Astrocyte (in vitro differentiated cells and primary cell): ENCODE measurements at regions not wholly inside any gene's neighbourhood (a gene's known extent, or its start where the extent isn't known, plus 50 kb on each side); places are given as distances from the start of the nearest gene placed in this dataset.

Source experiments
- DNase-seq: peaks from one replicate; pipeline ENCODE4 v3.0.0-alpha.2; 2010; ENCODE audit warnings: low read depth
- FAIRE-seq: peaks from 2 replicates; lab custom pipeline; 2011; peaks lifted over from hg19 to GRCh38; lab: Jason Lieb, UNC
- H2AFZ ChIP-seq: 2 replicates; pipeline ENCODE4 v1.6.0; 2012; ENCODE audit warnings: low read depth, low read length, inconsistent platforms
- H3K27ac ChIP-seq: 2 replicates; pipeline ENCODE4 v1.5.1; 2011; ENCODE audit warnings: low read depth, low read length, inconsistent platforms
- H3K27me3 ChIP-seq: 2 replicates; pipeline ENCODE4 v1.6.0; 2011; ENCODE audit warnings: low read length, inconsistent platforms; ENCODE audit not compliant: insufficient read depth
- H3K36me3 ChIP-seq: 2 replicates; pipeline ENCODE4 v1.5.1; 2011; ENCODE audit warnings: low read length, inconsistent platforms; ENCODE audit not compliant: insufficient read depth
- H3K4me1 ChIP-seq: 2 replicates; pipeline ENCODE4 v1.5.1; 2011; ENCODE audit warnings: low read length, inconsistent platforms; ENCODE audit not compliant: insufficient read depth
- H3K4me2 ChIP-seq: 2 replicates; pipeline ENCODE4 v1.6.0; 2012; ENCODE audit warnings: low read length, inconsistent platforms
- H3K4me3 ChIP-seq: 2 replicates; pipeline ENCODE4 v1.5.1; 2011; ENCODE audit warnings: low read depth, mild to moderate bottlenecking, low read length, inconsistent platforms; ENCODE audit not compliant: insufficient read depth
- H3K79me2 ChIP-seq: 2 replicates; pipeline ENCODE4 v1.6.0; 2012; ENCODE audit warnings: mild to moderate bottlenecking, low read length, inconsistent platforms; ENCODE audit not compliant: insufficient read depth
- H3K9ac ChIP-seq: 2 replicates; pipeline ENCODE4 v1.6.0; 2012; ENCODE audit warnings: mild to moderate bottlenecking, low read length, inconsistent platforms
- H3K9me3 ChIP-seq: 2 replicates; pipeline ENCODE4 v1.5.1; 2012; ENCODE audit warnings: low read depth, mild to moderate bottlenecking, low read length, inconsistent platforms; ENCODE audit not compliant: insufficient read depth
- H4K20me1 ChIP-seq: 2 replicates; pipeline ENCODE4 v1.6.0; 2012; ENCODE audit warnings: low read length, inconsistent platforms; ENCODE audit not compliant: insufficient read depth
- H3K27ac Mint-ChIP-seq: one replicate; pipeline ENCODE4 v1.8.0; 2021; ENCODE audit warnings: mild to moderate bottlenecking, mixed read lengths; ENCODE audit not compliant: unreplicated experiment
- H3K27me3 Mint-ChIP-seq: one replicate; pipeline ENCODE4 v1.8.0; 2021; ENCODE audit warnings: low read depth, mixed read lengths; ENCODE audit not compliant: unreplicated experiment
- H3K36me3 Mint-ChIP-seq: one replicate; pipeline ENCODE4 v1.8.0; 2021; ENCODE audit warnings: low read depth, mixed read lengths; ENCODE audit not compliant: unreplicated experiment
- H3K4me1 Mint-ChIP-seq: one replicate; pipeline ENCODE4 v1.8.0; 2021; ENCODE audit warnings: low read depth, mixed read lengths; ENCODE audit not compliant: unreplicated experiment
- H3K4me3 Mint-ChIP-seq: one replicate; pipeline ENCODE4 v1.8.0; 2021; ENCODE audit warnings: mild to moderate bottlenecking, moderate library complexity, mixed read lengths; ENCODE audit not compliant: unreplicated experiment
- H3K9me3 Mint-ChIP-seq: one replicate; pipeline ENCODE4 v1.8.0; 2021; ENCODE audit warnings: mild to moderate bottlenecking, mixed read lengths; ENCODE audit not compliant: unreplicated experiment
- CTCF ChIP-seq: IDR thresholded peaks from 2 replicates; pipeline ENCODE4 v1.5.1; 2011; ENCODE audit warnings: low read depth, mild to moderate bottlenecking, inconsistent platforms, low read length, moderate library complexity; ENCODE audit not compliant: insufficient read depth
- EZH2 ChIP-seq: IDR thresholded peaks from 2 replicates; pipeline ENCODE4 v1.6.1; 2012; ENCODE audit warnings: mild to moderate bottlenecking, low read length, inconsistent platforms; ENCODE audit not compliant: insufficient read depth

GRCh38 chr12:118590406-118591150 lies 214.2 kb downstream of the SUDS3 start:
- Mint-ChIP-seq H3K4me3 (no peak overlapping the region), H3K27me3 (peaks cover 13% of the 10 kb centered on the region), H3K9me3 (no peaks in the 10 kb centered on the region), H3K36me3 (no peaks in the 10 kb centered on the region), H3K4me1 (no peaks in the 10 kb centered on the region), H3K27ac (no peak overlapping the region)
- Histone ChIP-seq H3K4me2 (no peak overlapping the region), H3K4me3 (no peak overlapping the region), H3K27me3 (no peaks in the 10 kb centered on the region), H3K4me1 (no peaks in the 10 kb centered on the region), H3K9ac (no peak overlapping the region), H4K20me1 (no peaks in the 10 kb centered on the region), H3K36me3 (no peaks in the 10 kb centered on the region), H2AFZ (no peak overlapping the region), H3K9me3 (peaks cover 7% of the 10 kb centered on the region), H3K27ac (no peak overlapping the region), H3K79me2 (no peaks in the 10 kb centered on the region)
- DNase-seq (no peak), FAIRE-seq (no peak)
- TF ChIP-seq EZH2 (no peak), CTCF (no peak)

DNA sequence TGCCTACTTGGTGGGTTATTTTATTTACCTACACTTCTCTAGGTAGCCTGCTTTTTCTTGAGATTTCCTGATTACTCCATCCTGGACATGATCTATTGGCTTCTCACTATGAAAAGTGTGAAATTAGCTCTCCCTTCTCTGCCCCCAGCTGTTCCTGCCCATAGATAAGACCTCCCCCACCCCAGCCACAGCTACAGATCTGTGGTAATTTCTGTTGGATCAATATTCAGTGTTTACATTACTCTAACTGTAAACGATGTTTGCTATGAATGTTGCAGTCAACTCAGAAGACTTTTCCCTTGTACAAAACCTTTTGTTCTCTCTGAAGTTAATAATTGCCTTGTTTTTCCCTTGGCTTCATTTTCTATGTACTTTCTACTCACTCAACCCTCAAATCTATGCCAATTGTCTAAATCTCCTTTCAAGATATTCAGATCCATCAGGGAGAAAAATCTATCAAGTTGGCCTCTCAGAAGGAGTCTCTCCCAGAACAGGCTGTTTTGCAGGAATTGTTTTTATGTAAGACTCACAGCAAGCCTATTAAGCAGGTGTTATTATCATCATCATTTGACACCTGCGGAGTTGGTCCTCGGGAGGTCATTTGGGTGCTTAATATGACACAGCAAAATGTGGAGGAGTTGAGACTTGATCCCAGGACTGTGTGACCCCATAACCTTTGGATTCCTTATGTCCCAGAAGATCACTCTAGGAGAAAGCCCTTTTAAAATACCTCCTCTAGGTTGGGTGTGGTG lies 227.4 kb downstream of the SUDS3 start:
- no peak for FAIRE-seq

More for the DNA sequence above, 227.4 kb downstream of the SUDS3 start:
- Histone ChIP-seq H3K27me3 (no peaks in the 10 kb centered on the region), H2AFZ (no peak overlapping the region), H4K20me1 (no peaks in the 10 kb centered on the region), H3K79me2 (no peaks in the 10 kb centered on the region), H3K9me3 (peaks cover 4% of the 10 kb centered on the region), H3K4me2 (no peak overlapping the region), H3K4me3 (no peak overlapping the region), H3K27ac (no peak overlapping the region), H3K36me3 (no peaks in the 10 kb centered on the region), H3K9ac (no peak overlapping the region), H3K4me1 (no peaks in the 10 kb centered on the region)
- Mint-ChIP-seq H3K4me3 (no peak overlapping the region), H3K4me1 (no peaks in the 10 kb centered on the region), H3K9me3 (no peaks in the 10 kb centered on the region), H3K27me3 (peaks cover 8% of the 10 kb centered on the region), H3K36me3 (no peaks in the 10 kb centered on the region), H3K27ac (no peak overlapping the region)
- TF ChIP-seq EZH2: no peak
- TF ChIP-seq CTCF: no peak
- no peak for DNase-seq
